Neural progenitor cell (in vitro differentiated cells): ENCODE measurements at regions not wholly inside any gene's neighbourhood (a gene's known extent, or its start where the extent isn't known, plus 50 kb on each side); places are given as distances from the start of the nearest gene placed in this dataset.
"Not testable (repeated sequence)": the region's sequence is repeated elsewhere in the genome, so short reads cannot be mapped to it uniquely, and the experiment has no call there.

Source experiments
- DNase-seq: peaks from one replicate; pipeline ENCODE4 v3.0.0-alpha.2; 2016; ENCODE audit warnings: low spot score
- H2AFZ ChIP-seq: fragments of 200-600 bp; sonication (generic); replicated peaks from 2 replicates; pipeline ENCODE4 v1.6.1; 2016; ENCODE audit warnings: antibody characterized with exemption
- H3F3A ChIP-seq: fragments of 200-600 bp; sonication (generic); 2 replicates; pipeline ENCODE4 v1.6.1; 2016; ENCODE audit warnings: antibody characterized with exemption, low read depth
- H3K27ac ChIP-seq: fragments of 200-600 bp; sonication (generic); 2 replicates; pipeline ENCODE4 v1.5.1; 2016; ENCODE audit warnings: mild to moderate bottlenecking
- H3K27me3 ChIP-seq: fragments of 200-600 bp; sonication (generic); 2 replicates; pipeline ENCODE4 v1.6.1; 2016; ENCODE audit warnings: mild to moderate bottlenecking, moderate library complexity
- H3K36me3 ChIP-seq: fragments of 200-600 bp; sonication (generic); 2 replicates; pipeline ENCODE4 v1.5.1; 2016
- H3K4me1 ChIP-seq: fragments of 200-600 bp; sonication (generic); 2 replicates; pipeline ENCODE4 v1.6.1; 2016; ENCODE audit warnings: mixed run types
- H3K4me2 ChIP-seq: fragments of 200-600 bp; sonication (generic); 2 replicates; pipeline ENCODE4 v1.6.1; 2016
- H3K4me3 ChIP-seq: fragments of 200-600 bp; sonication (generic); 2 replicates; pipeline ENCODE4 v1.5.1; 2016
- H3K79me2 ChIP-seq: fragments of 200-600 bp; sonication (generic); 2 replicates; pipeline ENCODE4 v1.6.1; 2016; ENCODE audit warnings: low read depth
- H3K9ac ChIP-seq: fragments of 200-600 bp; sonication (generic); 2 replicates; pipeline ENCODE4 v1.6.1; 2016
- H3K9me3 ChIP-seq: fragments of 200-600 bp; sonication (generic); 2 replicates; pipeline ENCODE4 v1.5.1; 2016; ENCODE audit warnings: low read depth
- H4K20me1 ChIP-seq: fragments of 200-600 bp; sonication (generic); 2 replicates; pipeline ENCODE4 v1.6.1; 2016; ENCODE audit warnings: low read depth
- H3K27ac Mint-ChIP-seq: 3 replicates; pipeline ENCODE4 v1.8.0; 2021; ENCODE audit warnings: mixed read lengths
- H3K27me3 Mint-ChIP-seq: 2 replicates; pipeline ENCODE4 v1.8.0; 2022; ENCODE audit warnings: low read depth, mild to moderate bottlenecking, inconsistent platforms, moderate library complexity, mixed read lengths; ENCODE audit not compliant: insufficient read depth
- H3K36me3 Mint-ChIP-seq: 3 replicates; pipeline ENCODE4 v1.8.0; 2021; ENCODE audit warnings: mixed read lengths
- H3K4me1 Mint-ChIP-seq: 3 replicates; pipeline ENCODE4 v1.8.0; 2021; ENCODE audit warnings: mixed read lengths
- H3K4me3 Mint-ChIP-seq: 3 replicates; pipeline ENCODE4 v1.8.0; 2021; ENCODE audit warnings: mild to moderate bottlenecking, moderate library complexity, mixed read lengths
- H3K9me3 Mint-ChIP-seq: 3 replicates; pipeline ENCODE4 v1.8.0; 2020; ENCODE audit warnings: mixed read lengths
- EZH2 ChIP-seq: fragments of 200-600 bp; sonication (generic); IDR thresholded peaks from 2 replicates; pipeline ENCODE4 v1.6.1; 2017; ENCODE audit warnings: antibody characterized with exemption, mild to moderate bottlenecking, moderate library complexity
- EZH2phosphoT487 ChIP-seq: fragments of 200-600 bp; sonication (generic); IDR thresholded peaks from 2 replicates; pipeline ENCODE4 v1.6.1; 2017; ENCODE audit warnings: antibody characterized with exemption
- TF ChIP-seq, protein P1 (sequence below): fragments of 200-600 bp; sonication (generic); IDR thresholded peaks from 2 replicates; pipeline ENCODE4 v1.5.1; 2017; ENCODE audit warnings: antibody characterized with exemption, mild to moderate bottlenecking

DNA sequence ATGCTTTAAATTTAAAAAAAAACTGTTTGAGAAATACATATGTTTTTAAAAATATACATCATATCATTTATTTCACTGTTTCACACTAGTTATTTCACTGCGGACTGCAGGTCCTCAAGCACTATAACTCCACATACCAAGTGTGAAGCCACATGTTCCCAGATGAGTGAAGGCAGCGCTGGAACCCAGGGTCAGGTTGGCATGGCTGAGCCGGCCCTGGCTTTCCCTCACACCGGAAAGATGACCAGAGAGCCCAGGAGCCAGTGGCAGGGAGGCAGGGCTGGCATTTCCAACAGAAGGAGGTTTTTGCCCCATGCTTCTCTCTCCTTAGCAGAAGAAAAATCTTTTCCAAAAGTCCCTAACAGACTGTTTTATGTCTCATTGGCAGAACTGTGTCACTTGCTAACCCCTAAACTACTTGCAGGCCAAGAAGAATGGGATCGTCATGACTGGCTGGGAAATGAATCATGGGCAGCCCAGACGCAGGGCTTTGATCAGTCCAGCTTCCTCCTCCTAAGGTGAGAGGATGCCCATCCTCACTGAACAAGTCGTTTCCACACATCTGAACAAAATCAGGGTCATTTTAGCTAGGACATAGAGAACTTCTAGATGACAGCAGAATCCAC, 287.6 kb upstream of the HNRNPA3 start:
- H3K27me3 Mint-ChIP-seq: peaks cover 3% of the 10 kb centered on the region
- H3K4me3 Mint-ChIP-seq: no peak overlapping the region
- H3K9ac ChIP-seq: no peak overlapping the region
- no peak for DNase-seq
- H3K36me3 Mint-ChIP-seq: no peaks in the 10 kb centered on the region
- no peaks in the 10 kb centered on the region for H4K20me1 ChIP-seq
- peak overlapping the region; percentile 68 for H2AFZ ChIP-seq
- no peaks in the 10 kb centered on the region for H3K4me1 ChIP-seq
- TF ChIP-seq, protein P1, sequence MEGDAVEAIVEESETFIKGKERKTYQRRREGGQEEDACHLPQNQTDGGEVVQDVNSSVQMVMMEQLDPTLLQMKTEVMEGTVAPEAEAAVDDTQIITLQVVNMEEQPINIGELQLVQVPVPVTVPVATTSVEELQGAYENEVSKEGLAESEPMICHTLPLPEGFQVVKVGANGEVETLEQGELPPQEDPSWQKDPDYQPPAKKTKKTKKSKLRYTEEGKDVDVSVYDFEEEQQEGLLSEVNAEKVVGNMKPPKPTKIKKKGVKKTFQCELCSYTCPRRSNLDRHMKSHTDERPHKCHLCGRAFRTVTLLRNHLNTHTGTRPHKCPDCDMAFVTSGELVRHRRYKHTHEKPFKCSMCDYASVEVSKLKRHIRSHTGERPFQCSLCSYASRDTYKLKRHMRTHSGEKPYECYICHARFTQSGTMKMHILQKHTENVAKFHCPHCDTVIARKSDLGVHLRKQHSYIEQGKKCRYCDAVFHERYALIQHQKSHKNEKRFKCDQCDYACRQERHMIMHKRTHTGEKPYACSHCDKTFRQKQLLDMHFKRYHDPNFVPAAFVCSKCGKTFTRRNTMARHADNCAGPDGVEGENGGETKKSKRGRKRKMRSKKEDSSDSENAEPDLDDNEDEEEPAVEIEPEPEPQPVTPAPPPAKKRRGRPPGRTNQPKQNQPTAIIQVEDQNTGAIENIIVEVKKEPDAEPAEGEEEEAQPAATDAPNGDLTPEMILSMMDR: no peak
- no peak for TF ChIP-seq EZH2phosphoT487
- no peak for TF ChIP-seq EZH2
- H3K27me3 ChIP-seq: no peaks in the 10 kb centered on the region
- H3K27ac Mint-ChIP-seq: no peak overlapping the region
- no peak overlapping the region for H3K4me2 ChIP-seq
- no peaks in the 10 kb centered on the region for H3F3A ChIP-seq
- H3K9me3 Mint-ChIP-seq: no peaks in the 10 kb centered on the region
- no peaks in the 10 kb centered on the region for H3K9me3 ChIP-seq
- no peak overlapping the region for H3K4me3 ChIP-seq
- no peaks in the 10 kb centered on the region for H3K4me1 Mint-ChIP-seq
- peaks cover 5% of the 10 kb centered on the region for H3K36me3 ChIP-seq
- no peaks in the 10 kb centered on the region for H3K79me2 ChIP-seq
- H3K27ac ChIP-seq: no peak overlapping the region

DNA sequence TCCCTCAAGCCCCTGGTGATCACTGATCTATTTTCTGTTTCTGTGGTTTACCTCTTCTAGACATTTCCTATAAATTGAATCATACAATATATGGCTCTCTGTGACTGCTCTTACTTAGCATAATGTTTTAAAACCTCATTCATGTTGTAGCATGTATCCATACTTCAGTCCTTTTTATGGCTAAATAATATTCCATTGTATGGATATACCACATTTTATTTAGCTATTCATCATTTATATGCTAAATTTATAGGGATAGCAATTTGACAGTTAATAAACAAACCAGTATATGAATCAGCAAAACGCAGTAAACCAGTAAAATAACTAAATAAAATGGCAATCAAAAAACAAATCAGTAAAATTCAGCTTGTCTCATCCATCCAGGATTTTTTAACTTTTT, 286.1 kb upstream of the HNRNPA3 start:
- Histone ChIP-seq H3K27me3 (no peaks in the 10 kb centered on the region), H3K36me3 (peaks cover 5% of the 10 kb centered on the region), H2AFZ (no peak overlapping the region), H3K79me2 (no peaks in the 10 kb centered on the region), H4K20me1 (no peaks in the 10 kb centered on the region), H3K4me1 (no peaks in the 10 kb centered on the region), H3F3A (no peaks in the 10 kb centered on the region), H3K9me3 (no peaks in the 10 kb centered on the region), H3K4me3 (no peak overlapping the region), H3K4me2 (no peak overlapping the region), H3K9ac (no peak overlapping the region), H3K27ac (no peak overlapping the region)
- Mint-ChIP-seq H3K9me3 (no peaks in the 10 kb centered on the region), H3K36me3 (no peaks in the 10 kb centered on the region), H3K4me1 (no peaks in the 10 kb centered on the region), H3K27ac (no peak overlapping the region), H3K4me3 (no peak overlapping the region), H3K27me3 (peaks cover 6% of the 10 kb centered on the region)
- no peak for DNase-seq
- TF ChIP-seq, protein P1: no peak
- no peak for TF ChIP-seq EZH2phosphoT487

DNA sequence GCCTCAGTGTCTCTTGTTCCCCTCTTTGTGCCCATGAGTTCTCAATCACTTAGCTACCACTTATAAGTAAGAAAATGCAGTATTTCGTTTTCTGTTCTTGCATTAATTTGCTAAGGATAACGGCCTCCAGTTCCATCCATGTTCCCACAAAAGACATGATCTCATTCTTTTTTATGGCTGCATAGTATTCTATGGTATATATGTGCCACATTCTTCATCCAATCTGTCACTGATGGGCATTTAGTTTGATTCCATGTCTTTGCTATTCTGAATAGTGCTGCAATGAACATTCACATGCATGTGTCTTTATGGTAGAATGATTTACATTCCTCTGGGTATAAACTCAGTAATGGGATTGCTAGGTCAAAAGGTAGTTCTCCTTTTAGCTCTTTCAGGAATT, 283.2 kb upstream of the HNRNPA3 start:
- H4K20me1 ChIP-seq, H3K27ac Mint-ChIP-seq, H3K4me2 ChIP-seq, H3K27ac ChIP-seq, H3F3A ChIP-seq, H3K36me3 Mint-ChIP-seq, DNase-seq, H2AFZ ChIP-seq, H3K9me3 ChIP-seq, H3K4me3 ChIP-seq, H3K9ac ChIP-seq, H3K79me2 ChIP-seq, H3K4me1 ChIP-seq, H3K27me3 Mint-ChIP-seq, H3K9me3 Mint-ChIP-seq, H3K4me3 Mint-ChIP-seq, H3K4me1 Mint-ChIP-seq, H3K27me3 ChIP-seq, H3K36me3 ChIP-seq: not testable (repeated sequence)

- H3K79me2 ChIP-seq: no peaks in the 10 kb centered on the region
- Mint-ChIP-seq H3K9me3 (no peaks in the 10 kb centered on the region), H3K27ac (no peak overlapping the region), H3K4me1 (no peaks in the 10 kb centered on the region), H3K27me3 (peaks cover 3% of the 10 kb centered on the region), H3K4me3 (no peak overlapping the region), H3K36me3 (no peaks in the 10 kb centered on the region)
- no peak overlapping the region for H3K4me3 ChIP-seq
- no peak overlapping the region for H2AFZ ChIP-seq
- H3K4me1 ChIP-seq: no peaks in the 10 kb centered on the region
- no peaks in the 10 kb centered on the region for H3K36me3 ChIP-seq
- H3K9me3 ChIP-seq: no peaks in the 10 kb centered on the region
- no peak overlapping the region for H3K4me2 ChIP-seq
- no peak for DNase-seq
- TF ChIP-seq, protein P1: no peak
- no peak for TF ChIP-seq EZH2
- no peak for TF ChIP-seq EZH2phosphoT487
- H3K27me3 ChIP-seq: no peaks in the 10 kb centered on the region
- H4K20me1 ChIP-seq: no peaks in the 10 kb centered on the region
- no peak overlapping the region for H3K9ac ChIP-seq
- no peak overlapping the region for H3K27ac ChIP-seq
- no peaks in the 10 kb centered on the region for H3F3A ChIP-seq
Observed at GRCh38 chr2:176931588-176932563, 280.7 kb upstream of the HNRNPA3 start.
